ENCODE measurements at regions not wholly inside any gene's neighbourhood (a gene's known extent, or its start where the extent isn't known, plus 50 kb on each side); places are given as distances from the start of the nearest gene placed in this dataset.
"Not testable (repeated sequence)": the region's sequence is repeated elsewhere in the genome, so short reads cannot be mapped to it uniquely, and the experiment has no call there.

- DNase-seq, result no peak
- intact Hi-C loops (cut with DNase I, micrococcal nuclease), result no loop called here
- no peak for ATAC-seq
Observed at GRCh38 chr12:124123296-124124000, 150.4 kb downstream of the ZNF664 start.

- DNase-seq (no peak), ATAC-seq (no peak)
- intact Hi-C loops (cut with DNase I, micrococcal nuclease), result no loop called here
Observed at GRCh38 chr12:124125203-124125871, 152.3 kb downstream of the ZNF664 start.

- ATAC-seq (no peak), DNase-seq (no peak)
- intact Hi-C loops (cut with DNase I, micrococcal nuclease), result no loop called here
Observed at GRCh38 chr12:124126950-124127655, 154.1 kb downstream of the ZNF664 start.

GRCh38 chr12:124129132-124129531 lies 156.1 kb downstream of the ZNF664 start:
- intact Hi-C loops (cut with DNase I, micrococcal nuclease), result no loop called here
- ATAC-seq (no peak), DNase-seq (no peak)

GRCh38 chr12:124130691-124131591 lies 157.9 kb downstream of the ZNF664 start:
- intact Hi-C loops (cut with DNase I, micrococcal nuclease), result no loop called here
- peak in 1 of 2 donors; percentile 21 for DNase-seq
- ATAC-seq, result peak; percentile 86

- ATAC-seq, result no peak
- intact Hi-C loops (cut with DNase I, micrococcal nuclease), result no loop called here
- no peak for DNase-seq
Observed at GRCh38 chr12:124131659-124132058, 158.6 kb downstream of the ZNF664 start.

GRCh38 chr12:124132530-124132929 lies 159.5 kb downstream of the ZNF664 start:
- DNase-seq (no peak), ATAC-seq (no peak)
- intact Hi-C loops (cut with DNase I, micrococcal nuclease), result no loop called here

GRCh38 chr12:124136796-124137195 lies 158.1 kb upstream of the RFLNA start:
- ATAC-seq, result peak; percentile 66
- intact Hi-C loops (cut with DNase I, micrococcal nuclease), result no loop called here
- DNase-seq, result no peak

GRCh38 chr12:124140944-124141486 lies 153.9 kb upstream of the RFLNA start:
- DNase-seq, result no peak
- ATAC-seq, result no peak
- intact Hi-C loops (cut with DNase I, micrococcal nuclease), result no loop called here

GRCh38 chr12:124141611-124142010 lies 153.3 kb upstream of the RFLNA start:
- intact Hi-C loops (cut with DNase I, micrococcal nuclease); DNase-seq; ATAC-seq: not testable (repeated sequence)

- intact Hi-C loops (cut with DNase I, micrococcal nuclease), result no loop called here
- DNase-seq (no peak), ATAC-seq (no peak)
Observed at GRCh38 chr12:124142395-124143035, 152.4 kb upstream of the RFLNA start.

GRCh38 chr12:124143726-124144125 lies 151.2 kb upstream of the RFLNA start:
- no peak for DNase-seq
- intact Hi-C loops (cut with DNase I, micrococcal nuclease), result no loop called here
- no peak for ATAC-seq

GRCh38 chr12:124144531-124145194 lies 150.2 kb upstream of the RFLNA start:
- ATAC-seq (no peak), DNase-seq (no peak)
- intact Hi-C loops (cut with DNase I, micrococcal nuclease), result no loop called here

- intact Hi-C loops (cut with DNase I, micrococcal nuclease), result no loop called here
- ATAC-seq, result no peak
- DNase-seq, result no peak
Observed at GRCh38 chr12:124147027-124147426, 147.9 kb upstream of the RFLNA start.

- ATAC-seq, result no peak
- DNase-seq, result no peak
- intact Hi-C loops (cut with DNase I, micrococcal nuclease), result no loop called here
Observed at GRCh38 chr12:124147575-124147974, 147.3 kb upstream of the RFLNA start.

GRCh38 chr12:124148481-124149273 lies 146.2 kb upstream of the RFLNA start:
- intact Hi-C loops (cut with DNase I, micrococcal nuclease), result no loop called here
- no peak for ATAC-seq
- no peak for DNase-seq

- intact Hi-C loops (cut with DNase I, micrococcal nuclease), result no loop called here
- DNase-seq (no peak), ATAC-seq (no peak)
Observed at GRCh38 chr12:124149287-124149686, 145.6 kb upstream of the RFLNA start.
